ENCODE measurements at regions not wholly inside any gene's neighbourhood (a gene's known extent, or its start where the extent isn't known, plus 50 kb on each side); places are given as distances from the start of the nearest gene placed in this dataset.

GRCh38 chr2:16123856-16124780 is 183.8 kb downstream of the MYCN start:
- TF ChIP-seq CTCF (conservative IDR thresholded peaks at IDR 0.05; ENCODE audit: low read length) (no peak), EZH2phosphoT487 (IDR thresholded peaks at IDR 0.05; ENCODE audit: borderline replicate concordance) (no peak)
